Bronchial epithelial cell (primary cell): ENCODE measurements at regions not wholly inside any gene's neighbourhood (a gene's known extent, or its start where the extent isn't known, plus 50 kb on each side); places are given as distances from the start of the nearest gene placed in this dataset.

ENCODE experiments used
- DNase-seq: peaks from one replicate; pipeline ENCODE4 v3.0.0-alpha.2; 2010; ENCODE audit warnings: low read depth
- FAIRE-seq: peaks from 2 replicates; lab custom pipeline; 2011; peaks lifted over from hg19 to GRCh38; lab: Jason Lieb, UNC
- H3K27me3 ChIP-seq: 2 replicates; pipeline ENCODE4 v1.5.1; 2011; ENCODE audit warnings: low read length; ENCODE audit not compliant: control insufficient read depth, insufficient read depth
- H3K36me3 ChIP-seq: 2 replicates; pipeline ENCODE4 v1.5.1; 2011; ENCODE audit warnings: low read length; ENCODE audit not compliant: control insufficient read depth, insufficient read depth
- H3K4me3 ChIP-seq: 2 replicates; pipeline ENCODE4 v1.5.1; 2011; ENCODE audit warnings: mild to moderate bottlenecking, low read depth, low read length, control low read depth
- TF ChIP-seq, protein P1 (sequence below): IDR thresholded peaks from 2 replicates; pipeline ENCODE4 v1.5.1; 2011; ENCODE audit warnings: mild to moderate bottlenecking, moderate library complexity, low read length, control low read depth, inconsistent platforms; ENCODE audit not compliant: insufficient read depth, severe bottlenecking

DNA sequence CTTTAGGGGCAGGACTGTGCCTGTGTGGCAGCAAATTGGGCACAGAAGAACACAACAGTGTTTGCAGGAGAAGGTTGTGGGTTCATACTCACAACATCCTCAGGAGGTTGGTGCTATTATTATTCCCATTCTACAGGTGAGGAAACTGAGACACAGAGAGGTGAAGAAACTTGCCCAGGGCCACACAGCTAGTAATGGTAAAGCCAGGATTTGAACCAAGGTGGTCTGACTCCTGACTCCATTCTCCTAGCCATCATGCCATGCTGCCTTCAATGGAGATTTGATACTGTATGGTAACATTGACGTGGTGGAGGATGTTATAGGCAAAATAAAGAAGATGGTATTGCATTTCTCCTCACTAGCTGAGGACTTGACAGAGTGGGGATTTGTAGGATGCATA is 334.2 kb downstream of the RPS6KC1 start:
- Histone ChIP-seq H3K27me3 (no peaks in the 10 kb centered on the region), H3K4me3 (no peak overlapping the region), H3K36me3 (no peaks in the 10 kb centered on the region)
- DNase-seq (no peak), FAIRE-seq (peak; percentile 47)
- TF ChIP-seq, protein P1, sequence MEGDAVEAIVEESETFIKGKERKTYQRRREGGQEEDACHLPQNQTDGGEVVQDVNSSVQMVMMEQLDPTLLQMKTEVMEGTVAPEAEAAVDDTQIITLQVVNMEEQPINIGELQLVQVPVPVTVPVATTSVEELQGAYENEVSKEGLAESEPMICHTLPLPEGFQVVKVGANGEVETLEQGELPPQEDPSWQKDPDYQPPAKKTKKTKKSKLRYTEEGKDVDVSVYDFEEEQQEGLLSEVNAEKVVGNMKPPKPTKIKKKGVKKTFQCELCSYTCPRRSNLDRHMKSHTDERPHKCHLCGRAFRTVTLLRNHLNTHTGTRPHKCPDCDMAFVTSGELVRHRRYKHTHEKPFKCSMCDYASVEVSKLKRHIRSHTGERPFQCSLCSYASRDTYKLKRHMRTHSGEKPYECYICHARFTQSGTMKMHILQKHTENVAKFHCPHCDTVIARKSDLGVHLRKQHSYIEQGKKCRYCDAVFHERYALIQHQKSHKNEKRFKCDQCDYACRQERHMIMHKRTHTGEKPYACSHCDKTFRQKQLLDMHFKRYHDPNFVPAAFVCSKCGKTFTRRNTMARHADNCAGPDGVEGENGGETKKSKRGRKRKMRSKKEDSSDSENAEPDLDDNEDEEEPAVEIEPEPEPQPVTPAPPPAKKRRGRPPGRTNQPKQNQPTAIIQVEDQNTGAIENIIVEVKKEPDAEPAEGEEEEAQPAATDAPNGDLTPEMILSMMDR, result no peak

DNA sequence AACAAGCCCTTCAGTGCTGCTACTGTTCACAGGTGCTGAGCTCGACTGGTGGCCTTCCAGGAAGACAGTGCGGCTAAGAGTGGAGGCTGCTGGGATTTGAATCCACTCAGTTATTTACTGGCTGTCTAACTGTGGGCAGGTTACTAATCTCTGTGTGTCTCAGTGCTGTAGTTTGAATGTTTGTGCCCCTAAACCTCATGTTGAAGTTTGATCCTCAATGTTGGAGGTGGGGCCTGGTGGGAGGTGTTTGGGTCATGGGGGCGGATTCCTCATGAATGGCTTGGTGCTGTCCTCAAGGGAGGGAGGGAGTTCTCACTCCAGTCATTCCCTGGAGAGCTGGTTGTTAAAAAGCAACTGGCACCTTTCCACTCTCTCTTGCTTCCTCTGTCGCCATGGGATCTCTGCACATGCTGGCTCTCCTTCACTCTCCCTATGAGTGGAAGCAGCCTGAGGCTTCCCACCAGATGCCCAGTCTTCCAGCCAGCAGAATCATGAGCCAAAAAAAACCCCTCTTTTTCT is 334.8 kb downstream of the RPS6KC1 start:
- Histone ChIP-seq H3K36me3 (no peaks in the 10 kb centered on the region), H3K4me3 (no peak overlapping the region), H3K27me3 (no peaks in the 10 kb centered on the region)
- FAIRE-seq (no peak), DNase-seq (no peak)
- TF ChIP-seq, protein P1, result no peak

- H3K27me3 ChIP-seq, result no peaks in the 10 kb centered on the region
- no peaks in the 10 kb centered on the region for H3K36me3 ChIP-seq
- TF ChIP-seq, protein P1, result no peak
- DNase-seq, result no peak
- no peak for FAIRE-seq
- H3K4me3 ChIP-seq, result no peak overlapping the region
These were observed 336.5 kb downstream of the RPS6KC1 start for GRCh38 chr1:213387380-213388015.

- H3K27me3 ChIP-seq, result no peaks in the 10 kb centered on the region
- TF ChIP-seq, protein P1, result no peak
- no peak for DNase-seq
- no peak for FAIRE-seq
- no peaks in the 10 kb centered on the region for H3K36me3 ChIP-seq
- no peak overlapping the region for H3K4me3 ChIP-seq
These were observed 337.2 kb downstream of the RPS6KC1 start for GRCh38 chr1:213388199-213388598.

- no peak overlapping the region for H3K4me3 ChIP-seq
- H3K36me3 ChIP-seq, result no peaks in the 10 kb centered on the region
- no peaks in the 10 kb centered on the region for H3K27me3 ChIP-seq
- no peak for FAIRE-seq
- DNase-seq, result no peak
- TF ChIP-seq, protein P1, result no peak
These were observed 338.1 kb downstream of the RPS6KC1 start for GRCh38 chr1:213389061-213389581.
